ENCODE measurements at regions not wholly inside any gene's neighbourhood (a gene's known extent, or its start where the extent isn't known, plus 50 kb on each side); places are given as distances from the start of the nearest gene placed in this dataset.

- DNase-seq (ENCODE audit: extremely low read depth, low read depth), result peak; percentile 5
- no peak for TF ChIP-seq CTCF (IDR thresholded peaks at IDR 0.05; ENCODE audit: low read depth, low read length)
These were observed 200.5 kb upstream of the MCHR2 start for GRCh38 chr6:100194535-100194934.

- no peak for TF ChIP-seq CTCF (IDR thresholded peaks at IDR 0.05; ENCODE audit: low read depth, low read length)
- no peak for DNase-seq (ENCODE audit: extremely low read depth, low read depth)
These were observed 194.7 kb upstream of the MCHR2 start for GRCh38 chr6:100188754-100189153.

- no peak for TF ChIP-seq CTCF (IDR thresholded peaks at IDR 0.05; ENCODE audit: low read depth, low read length)
- DNase-seq (ENCODE audit: extremely low read depth, low read depth), result no peak
These were observed 192.5 kb upstream of the MCHR2 start for GRCh38 chr6:100186552-100186951.

GRCh38 chr6:100185615-100186014 is 191.6 kb upstream of the MCHR2 start:
- TF ChIP-seq CTCF (IDR thresholded peaks at IDR 0.05; ENCODE audit: low read depth, low read length), result no peak
- no peak for DNase-seq (ENCODE audit: extremely low read depth, low read depth)

- no peak for TF ChIP-seq CTCF (IDR thresholded peaks at IDR 0.05; ENCODE audit: low read depth, low read length)
- no peak for DNase-seq (ENCODE audit: extremely low read depth, low read depth)
These were observed 190.4 kb upstream of the MCHR2 start for GRCh38 chr6:100184473-100184872.

- no peak for DNase-seq (ENCODE audit: extremely low read depth, low read depth)
- no peak for TF ChIP-seq CTCF (IDR thresholded peaks at IDR 0.05; ENCODE audit: low read depth, low read length)
These were observed 188.3 kb upstream of the MCHR2 start for GRCh38 chr6:100182313-100182712.

GRCh38 chr6:100181309-100181708 is 187.3 kb upstream of the MCHR2 start:
- no peak for DNase-seq (ENCODE audit: extremely low read depth, low read depth)
- TF ChIP-seq CTCF (IDR thresholded peaks at IDR 0.05; ENCODE audit: low read depth, low read length), result no peak

All from AG09319 (cell line).